Keratinocyte (primary cell): ENCODE measurements at regions not wholly inside any gene's neighbourhood (a gene's known extent, or its start where the extent isn't known, plus 50 kb on each side); places are given as distances from the start of the nearest gene placed in this dataset.

ENCODE experiments used
- DNase-seq: peaks from one replicate; pipeline ENCODE4 v3.0.0-alpha.2; 2011; ENCODE audit warnings: low read depth, missing footprints, low spot score
- FAIRE-seq: peaks from 2 replicates; lab custom pipeline; 2011; peaks lifted over from hg19 to GRCh38; lab: Jason Lieb, UNC
- H2AFZ ChIP-seq: 2 replicates; pipeline ENCODE4 v1.6.0; 2012; ENCODE audit warnings: low read length, control low read depth, inconsistent platforms; ENCODE audit not compliant: control insufficient read depth
- H3K27ac ChIP-seq: 2 replicates; pipeline ENCODE4 v1.5.1; 2011; ENCODE audit warnings: low read length; ENCODE audit not compliant: control insufficient read depth, insufficient read depth
- H3K27me3 ChIP-seq: 3 replicates; pipeline ENCODE4 v1.6.0; 2011; ENCODE audit warnings: low read length; ENCODE audit not compliant: control insufficient read depth, insufficient read depth; ENCODE audit errors: extremely low read depth
- H3K36me3 ChIP-seq, 2 experiments: 2 replicates in 1 of 2; 3 replicates in 1 of 2; pipeline ENCODE4 v1.5.1; 2011; ENCODE audit warnings: low read length in 2 of 2, mild to moderate bottlenecking in 1 of 2; ENCODE audit not compliant: control insufficient read depth in 2 of 2, insufficient read depth in 2 of 2; ENCODE audit errors: extremely low read depth in 1 of 2
- H3K4me1 ChIP-seq: 3 replicates; pipeline ENCODE4 v1.5.1; 2011; ENCODE audit warnings: low read length; ENCODE audit not compliant: control insufficient read depth, insufficient read depth; ENCODE audit errors: extremely low read depth
- H3K4me2 ChIP-seq: 3 replicates; pipeline ENCODE4 v1.6.0; 2011; ENCODE audit warnings: low read depth, low read length; ENCODE audit not compliant: control insufficient read depth, insufficient read depth; ENCODE audit errors: extremely low read depth
- H3K4me3 ChIP-seq, 3 experiments: fragments of 200-600 bp in 1 of 3; sonication (generic) in 1 of 3; 2 replicates in 2 of 3; 3 replicates in 1 of 3; pipeline ENCODE4 v1.5.1; 2011 to 2016; ENCODE audit warnings: low read length in 3 of 3, mild to moderate bottlenecking in 3 of 3, control low read depth in 2 of 3, inconsistent platforms in 1 of 3, low read depth in 1 of 3, mixed read lengths in 1 of 3, mixed run types in 1 of 3, moderate library complexity in 1 of 3; ENCODE audit not compliant: control insufficient read depth in 2 of 3, insufficient read depth in 2 of 3; ENCODE audit errors: extremely low read depth in 1 of 3
- H3K79me2 ChIP-seq: 2 replicates; pipeline ENCODE4 v1.6.0; 2012; ENCODE audit warnings: low read length; ENCODE audit not compliant: control insufficient read depth, insufficient read depth
- H3K9ac ChIP-seq: 3 replicates; pipeline ENCODE4 v1.6.0; 2011; ENCODE audit warnings: low read length; ENCODE audit not compliant: control insufficient read depth, insufficient read depth; ENCODE audit errors: extremely low read depth
- H3K9me1 ChIP-seq: 3 replicates; pipeline ENCODE4 v1.6.0; 2011; ENCODE audit warnings: low read length; ENCODE audit not compliant: control insufficient read depth, insufficient read depth; ENCODE audit errors: extremely low read depth
- H3K9me3 ChIP-seq: 2 replicates; pipeline ENCODE4 v1.5.1; 2012; ENCODE audit warnings: low read depth, low read length; ENCODE audit not compliant: control insufficient read depth
- H4K20me1 ChIP-seq: 3 replicates; pipeline ENCODE4 v1.6.0; 2011; ENCODE audit warnings: low read length; ENCODE audit not compliant: control insufficient read depth, insufficient read depth; ENCODE audit errors: extremely low read depth
- CTCF ChIP-seq, 3 experiments: IDR thresholded peaks in 1 of 3; conservative IDR thresholded peaks in 1 of 3; optimal IDR thresholded peaks in 1 of 3; 2 replicates in 2 of 3; 3 replicates in 1 of 3; pipeline versions ENCODE3 to v1.5.1; 2011; ENCODE audit warnings: low read length in 3 of 3, mild to moderate bottlenecking in 3 of 3, moderate library complexity in 2 of 3, control low read depth in 1 of 3, inconsistent platforms in 1 of 3; ENCODE audit not compliant: insufficient read depth in 2 of 3; ENCODE audit errors: extremely low read depth in 1 of 3
- EZH2 ChIP-seq: IDR thresholded peaks from one replicate; pipeline ENCODE4 v1.6.1; 2012; ENCODE audit warnings: inconsistent platforms, mild to moderate bottlenecking, low read length, moderate library complexity
- dilution Hi-C: fragments of 300-500 bp; cut with MboI; formaldehyde crosslinking; loops from one replicate; pipeline ENCODE4 v1.7.0; 2020; ENCODE audit warnings: low sequenced_read_pairs; ENCODE audit not compliant: extremely low pct_ligation_motif_present

GRCh38 chr15:36401586-36401966, 177.8 kb upstream of the CDIN1 start:
- Histone ChIP-seq H3K4me1 (no peaks in the 10 kb centered on the region), H3K79me2 (no peaks in the 10 kb centered on the region), H3K9me3 (no peaks in the 10 kb centered on the region), H2AFZ (no peak overlapping the region), H3K4me2 (no peak overlapping the region), H3K27me3 (no peaks in the 10 kb centered on the region), H3K4me3 (no peak overlapping the region), H3K27ac (no peak overlapping the region), H3K9ac (no peak overlapping the region), H3K36me3 (no peaks in the 10 kb centered on the region), H4K20me1 (no peaks in the 10 kb centered on the region), H3K9me1 (no peaks in the 10 kb centered on the region)
- DNase-seq: no peak
- TF ChIP-seq EZH2 (no peak), CTCF (optimal IDR thresholded peaks at IDR 0.05 in 1 of 3, IDR thresholded peaks at IDR 0.05 in 1 of 3, conservative IDR thresholded peaks at IDR 0.05 in 1 of 3; ENCODE audit: extremely low read depth in 1 of 3, insufficient read depth in 2 of 3, low read length in 3 of 3) (no peak)
- FAIRE-seq: no peak
- dilution Hi-C loops: no loop called here

- Histone ChIP-seq H3K36me3 (no peaks in the 10 kb centered on the region), H2AFZ (no peak overlapping the region), H3K9me1 (no peaks in the 10 kb centered on the region), H3K9ac (no peak overlapping the region), H3K4me2 (no peak overlapping the region), H3K9me3 (no peaks in the 10 kb centered on the region), H3K4me3 (no peak overlapping the region), H3K27ac (no peak overlapping the region), H3K79me2 (no peaks in the 10 kb centered on the region), H4K20me1 (no peaks in the 10 kb centered on the region), H3K4me1 (peaks cover 10% of the 10 kb centered on the region), H3K27me3 (no peaks in the 10 kb centered on the region)
- no peak for TF ChIP-seq EZH2
- DNase-seq (no peak), FAIRE-seq (no peak)
- dilution Hi-C loops: no loop called here
These were observed 176.1 kb upstream of the CDIN1 start for GRCh38 chr15:36403351-36403750.

DNA sequence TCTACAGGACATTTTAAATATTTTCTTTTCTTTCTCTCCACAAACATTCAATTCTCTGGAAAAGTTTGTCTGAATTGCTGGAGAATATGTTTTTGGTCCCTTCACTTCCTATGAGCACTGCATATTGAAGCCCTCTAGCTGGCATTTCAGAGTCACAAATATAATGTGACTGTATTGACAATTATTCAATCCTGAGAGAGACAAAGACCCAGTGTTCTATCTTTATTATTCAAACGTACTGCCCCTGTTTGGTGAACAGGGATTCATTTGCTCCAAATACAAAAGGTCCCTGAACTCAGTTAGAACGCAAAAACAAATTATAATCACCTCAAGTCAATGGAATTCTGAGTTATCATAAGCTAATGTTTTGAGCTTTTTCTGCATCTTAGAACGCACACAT, 173.1 kb upstream of the CDIN1 start:
- DNase-seq: no peak
- dilution Hi-C loops: no loop called here
- H3K4me3 ChIP-seq: no peak overlapping the region
- H2AFZ ChIP-seq: no peak overlapping the region
- no peaks in the 10 kb centered on the region for H4K20me1 ChIP-seq
- no peaks in the 10 kb centered on the region for H3K9me1 ChIP-seq
- H3K79me2 ChIP-seq: no peaks in the 10 kb centered on the region
- H3K4me2 ChIP-seq: no peak overlapping the region
- no peaks in the 10 kb centered on the region for H3K36me3 ChIP-seq
- no peak for TF ChIP-seq EZH2
- no peak overlapping the region for H3K27ac ChIP-seq
- no peak overlapping the region for H3K9ac ChIP-seq
- H3K9me3 ChIP-seq: no peaks in the 10 kb centered on the region
- no peaks in the 10 kb centered on the region for H3K27me3 ChIP-seq
- H3K4me1 ChIP-seq: peaks cover 10% of the 10 kb centered on the region
- FAIRE-seq: no peak
